ENCODE measurements at regions not wholly inside any gene's neighbourhood (a gene's known extent, or its start where the extent isn't known, plus 50 kb on each side); places are given as distances from the start of the nearest gene placed in this dataset.

DNA sequence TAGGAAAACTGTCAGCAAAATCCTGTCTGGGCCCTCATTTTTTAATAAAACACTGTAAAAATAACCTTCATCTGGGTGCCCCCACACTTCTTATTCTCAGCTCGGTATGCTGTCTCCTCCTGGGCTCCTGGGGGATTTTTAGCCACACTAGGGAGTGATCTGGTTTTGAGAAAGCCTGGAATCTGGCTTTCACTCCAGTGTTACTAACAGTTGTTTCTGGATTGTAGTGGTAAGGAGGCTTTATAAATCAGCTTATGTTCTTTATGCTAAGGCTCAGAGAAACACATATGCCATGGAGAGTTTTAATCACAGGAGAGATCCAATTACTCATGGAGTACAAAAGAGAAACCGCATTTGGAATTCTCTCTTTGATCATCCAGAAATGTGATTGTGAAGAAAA lies 744.3 kb upstream of the SOX11 start:
- Mint-ChIP-seq H3K9me3 (no peaks in the 10 kb centered on the region), H3K36me3 (ENCODE audit: low read depth) (no peaks in the 10 kb centered on the region), H3K4me1 (no peaks in the 10 kb centered on the region), H3K4me3 (no peak overlapping the region), H3K27me3 (ENCODE audit: low read depth) (no peaks in the 10 kb centered on the region), H3K27ac (ENCODE audit: unreplicated experiment) (no peak overlapping the region)
- TF ChIP-seq, protein P1, sequence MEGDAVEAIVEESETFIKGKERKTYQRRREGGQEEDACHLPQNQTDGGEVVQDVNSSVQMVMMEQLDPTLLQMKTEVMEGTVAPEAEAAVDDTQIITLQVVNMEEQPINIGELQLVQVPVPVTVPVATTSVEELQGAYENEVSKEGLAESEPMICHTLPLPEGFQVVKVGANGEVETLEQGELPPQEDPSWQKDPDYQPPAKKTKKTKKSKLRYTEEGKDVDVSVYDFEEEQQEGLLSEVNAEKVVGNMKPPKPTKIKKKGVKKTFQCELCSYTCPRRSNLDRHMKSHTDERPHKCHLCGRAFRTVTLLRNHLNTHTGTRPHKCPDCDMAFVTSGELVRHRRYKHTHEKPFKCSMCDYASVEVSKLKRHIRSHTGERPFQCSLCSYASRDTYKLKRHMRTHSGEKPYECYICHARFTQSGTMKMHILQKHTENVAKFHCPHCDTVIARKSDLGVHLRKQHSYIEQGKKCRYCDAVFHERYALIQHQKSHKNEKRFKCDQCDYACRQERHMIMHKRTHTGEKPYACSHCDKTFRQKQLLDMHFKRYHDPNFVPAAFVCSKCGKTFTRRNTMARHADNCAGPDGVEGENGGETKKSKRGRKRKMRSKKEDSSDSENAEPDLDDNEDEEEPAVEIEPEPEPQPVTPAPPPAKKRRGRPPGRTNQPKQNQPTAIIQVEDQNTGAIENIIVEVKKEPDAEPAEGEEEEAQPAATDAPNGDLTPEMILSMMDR (conservative IDR thresholded peaks at IDR 0.05) = no peak
- DNase-seq (ENCODE audit: low read depth, low spot score) = no peak

DNA sequence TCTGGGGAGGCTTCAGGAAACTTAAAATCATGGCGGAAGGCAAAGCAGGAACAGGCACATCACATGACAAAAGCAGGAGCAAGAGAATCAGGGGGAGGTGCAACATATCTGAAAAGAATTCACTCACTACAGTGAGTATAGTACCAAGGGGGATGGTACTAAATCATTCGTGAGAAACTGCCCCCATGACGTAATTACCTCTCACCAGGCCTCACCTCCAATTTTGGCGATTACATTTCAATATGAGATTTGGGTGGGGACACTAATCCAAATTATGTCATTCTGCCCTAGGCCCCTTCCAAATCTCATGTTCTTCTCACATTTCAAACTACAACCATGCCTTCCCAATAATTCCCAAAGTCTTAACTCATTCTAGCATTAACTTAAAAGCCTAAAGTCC lies 740.8 kb upstream of the SOX11 start:
- H3K27me3 Mint-ChIP-seq (ENCODE audit: low read depth) = no peaks in the 10 kb centered on the region
- H3K4me3 Mint-ChIP-seq = no peak overlapping the region
- TF ChIP-seq, protein P1 (conservative IDR thresholded peaks at IDR 0.05) = no peak
- no peaks in the 10 kb centered on the region for H3K36me3 Mint-ChIP-seq (ENCODE audit: low read depth)
- peaks cover 6% of the 10 kb centered on the region for H3K4me1 Mint-ChIP-seq
- DNase-seq (ENCODE audit: low read depth, low spot score) = no peak
- no peak overlapping the region for H3K27ac Mint-ChIP-seq (ENCODE audit: unreplicated experiment)
- no peaks in the 10 kb centered on the region for H3K9me3 Mint-ChIP-seq

DNA sequence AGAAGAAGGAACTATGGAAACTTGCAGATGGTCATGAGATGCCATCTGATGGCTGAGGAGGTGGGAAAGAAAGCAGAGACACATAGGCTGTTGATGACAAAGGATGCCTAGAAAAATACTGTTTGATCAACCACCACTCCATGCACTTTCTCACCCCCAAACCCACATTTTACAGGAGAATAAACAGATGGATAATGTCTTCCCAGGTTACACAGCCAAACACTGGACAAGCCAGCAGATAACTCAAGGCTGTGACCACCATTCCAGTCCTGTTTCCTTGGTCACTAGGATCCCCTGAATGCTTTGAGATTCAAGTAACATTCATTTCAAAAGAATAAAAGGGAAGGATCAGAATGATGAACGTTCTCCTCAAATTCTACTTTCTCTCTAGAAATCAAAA lies 733.0 kb upstream of the SOX11 start:
- TF ChIP-seq, protein P1 (conservative IDR thresholded peaks at IDR 0.05) = no peak
- H3K27ac Mint-ChIP-seq (ENCODE audit: unreplicated experiment) = no peak overlapping the region
- no peaks in the 10 kb centered on the region for H3K36me3 Mint-ChIP-seq (ENCODE audit: low read depth)
- no peak overlapping the region for H3K4me3 Mint-ChIP-seq
- no peaks in the 10 kb centered on the region for H3K27me3 Mint-ChIP-seq (ENCODE audit: low read depth)
- H3K4me1 Mint-ChIP-seq = peaks cover 4% of the 10 kb centered on the region
- DNase-seq (ENCODE audit: low read depth, low spot score) = no peak
- H3K9me3 Mint-ChIP-seq = no peaks in the 10 kb centered on the region

DNA sequence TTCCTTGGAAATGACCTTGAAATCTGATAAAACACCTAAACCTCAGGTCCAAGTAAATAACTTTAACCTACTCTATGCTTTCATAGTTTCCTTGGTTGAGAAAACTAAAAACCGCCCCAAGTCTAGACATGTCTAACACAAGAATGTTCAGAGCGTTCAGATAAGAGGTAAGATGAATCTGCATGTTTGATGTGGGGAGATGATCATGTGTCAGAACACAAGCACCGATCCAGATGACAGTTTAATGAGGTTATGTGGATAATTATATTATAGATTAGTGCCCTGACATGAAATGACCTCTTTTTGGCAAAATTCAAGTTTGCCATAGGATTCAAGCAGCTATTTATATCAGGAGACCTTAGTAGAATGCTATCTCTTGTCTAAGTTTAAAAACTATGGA lies 729.8 kb upstream of the SOX11 start:
- no peaks in the 10 kb centered on the region for H3K27me3 Mint-ChIP-seq (ENCODE audit: low read depth)
- H3K36me3 Mint-ChIP-seq (ENCODE audit: low read depth) = no peaks in the 10 kb centered on the region
- H3K4me1 Mint-ChIP-seq = peaks cover 15% of the 10 kb centered on the region
- no peak overlapping the region for H3K4me3 Mint-ChIP-seq
- H3K27ac Mint-ChIP-seq (ENCODE audit: unreplicated experiment) = no peak overlapping the region
- H3K9me3 Mint-ChIP-seq = no peaks in the 10 kb centered on the region
- TF ChIP-seq, protein P1 (conservative IDR thresholded peaks at IDR 0.05) = no peak
- no peak for DNase-seq (ENCODE audit: low read depth, low spot score)

DNA sequence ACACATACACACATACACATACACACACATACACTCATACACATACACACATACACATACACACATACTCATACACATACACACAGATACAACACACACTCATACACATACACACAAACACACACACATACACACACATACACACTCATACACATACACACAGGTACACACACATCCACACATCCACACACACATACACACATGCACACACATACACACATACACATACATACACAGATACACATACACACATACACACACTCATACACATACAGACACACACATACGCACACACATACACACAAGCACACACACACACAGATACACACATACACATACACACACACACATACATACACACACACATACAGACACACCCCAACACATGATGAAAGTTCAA lies 729.1 kb upstream of the SOX11 start:
- TF ChIP-seq, protein P1 (conservative IDR thresholded peaks at IDR 0.05) = no peak
- no peak for DNase-seq (ENCODE audit: low read depth, low spot score)
- Mint-ChIP-seq H3K27me3 (ENCODE audit: low read depth) (no peaks in the 10 kb centered on the region), H3K9me3 (no peaks in the 10 kb centered on the region), H3K4me1 (peaks cover 15% of the 10 kb centered on the region), H3K36me3 (ENCODE audit: low read depth) (no peaks in the 10 kb centered on the region), H3K4me3 (no peak overlapping the region), H3K27ac (ENCODE audit: unreplicated experiment) (no peak overlapping the region)

DNA sequence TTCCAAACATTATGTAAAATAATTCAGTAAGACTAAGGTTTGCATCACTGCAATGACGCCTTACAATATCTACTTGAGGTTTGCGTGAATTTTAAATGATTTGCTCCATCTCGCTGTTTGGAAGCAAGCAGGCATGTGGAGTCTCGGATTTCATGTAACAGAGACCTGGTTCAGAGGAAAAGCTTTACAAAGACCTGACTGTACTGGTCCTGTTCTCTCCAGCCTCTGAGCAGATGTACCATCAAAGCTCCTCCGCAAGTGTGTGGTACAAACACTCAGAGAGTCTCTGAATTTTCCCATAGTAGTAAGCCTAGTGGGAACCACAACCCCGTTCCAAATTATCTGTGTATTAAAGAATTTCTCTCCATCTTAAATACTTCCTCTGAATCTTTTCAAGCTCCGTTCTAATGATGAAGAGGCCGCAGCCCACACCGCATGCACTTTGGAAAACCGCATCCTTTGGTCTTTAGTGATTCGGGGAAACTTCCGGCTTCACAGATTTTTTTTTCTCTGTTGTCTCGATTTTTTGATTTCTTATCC lies 728.1 kb upstream of the SOX11 start:
- Mint-ChIP-seq H3K9me3 (no peaks in the 10 kb centered on the region), H3K4me1 (peaks cover 15% of the 10 kb centered on the region), H3K36me3 (ENCODE audit: low read depth) (no peaks in the 10 kb centered on the region), H3K4me3 (no peak overlapping the region), H3K27ac (ENCODE audit: unreplicated experiment) (no peak overlapping the region), H3K27me3 (ENCODE audit: low read depth) (no peaks in the 10 kb centered on the region)
- no peak for DNase-seq (ENCODE audit: low read depth, low spot score)
- TF ChIP-seq, protein P1 (conservative IDR thresholded peaks at IDR 0.05) = no peak

All from neural crest cell (in vitro differentiated cells).